OCI-LY7 (cell line): ENCODE measurements at regions not wholly inside any gene's neighbourhood (a gene's known extent, or its start where the extent isn't known, plus 50 kb on each side); places are given as distances from the start of the nearest gene placed in this dataset.

Experiments used
- BruUV-seq: library from RNA; stranded (reverse); fragments of 400-500 nt; replicated peaks from 2 replicates; lab custom pipeline; 2021; lab: Mats Ljungman, UMichigan
- CTCF ChIA-PET: fragments of 300-600 bp; sonication (Branson Sonifier 250); formaldehyde crosslinking; loops from one replicate; lab custom pipeline; 2022; ENCODE audit warnings: antibody characterized with exemption; ENCODE audit not compliant: unreplicated experiment; lab: Charles Lee
- POLR2A ChIA-PET: fragments of 300-600 bp; sonication (Branson Sonifier 250); formaldehyde crosslinking; loops from one replicate; lab custom pipeline; 2022; ENCODE audit warnings: antibody characterized with exemption; lab: Charles Lee
- DNase-seq: peaks from one replicate; pipeline ENCODE4 v3.0.0-alpha.2; 2015; ENCODE audit warnings: low spot score
- H2AFZ ChIP-seq: fragments of 200-600 bp; sonication (generic), shearing (Covaris generic); 2 replicates; pipeline ENCODE4 v1.6.1; 2014; ENCODE audit warnings: mild to moderate bottlenecking, antibody characterized with exemption, low read length, moderate library complexity
- H3K27ac ChIP-seq: fragments of 200-600 bp; sonication (generic); 2 replicates; pipeline ENCODE4 v1.5.1; 2014; ENCODE audit warnings: mixed run types, low read depth, mild to moderate bottlenecking, moderate library complexity, low read length, inconsistent platforms; ENCODE audit not compliant: poor library complexity, severe bottlenecking
- H3K36me3 ChIP-seq: fragments of 200-600 bp; sonication (generic); 2 replicates; pipeline ENCODE4 v1.6.1; 2014; ENCODE audit warnings: mild to moderate bottlenecking, antibody characterized with exemption, low read length, moderate library complexity, mixed read lengths; ENCODE audit not compliant: insufficient read depth
- H3K4me1 ChIP-seq: fragments of 200-600 bp; sonication (generic); 2 replicates; pipeline ENCODE4 v1.5.1; 2014; ENCODE audit warnings: mild to moderate bottlenecking, low read length; ENCODE audit not compliant: insufficient read depth, poor library complexity, severe bottlenecking
- H3K4me2 ChIP-seq: fragments of 200-600 bp; sonication (generic); 2 replicates; pipeline ENCODE4 v1.6.1; 2014; ENCODE audit warnings: mild to moderate bottlenecking, low read length
- H3K4me3 ChIP-seq: fragments of 200-600 bp; sonication (generic); 2 replicates; pipeline ENCODE4 v1.5.1; 2014; ENCODE audit warnings: mild to moderate bottlenecking, low read depth, low read length; ENCODE audit not compliant: poor library complexity, severe bottlenecking
- H3K79me2 ChIP-seq: fragments of 200-600 bp; sonication (generic); 2 replicates; pipeline ENCODE4 v1.6.1; 2016; ENCODE audit warnings: low read depth, mild to moderate bottlenecking, low read length, moderate library complexity, mixed read lengths; ENCODE audit not compliant: insufficient read depth
- H3K9me2 ChIP-seq: fragments of 200-600 bp; sonication (generic); 2 replicates; pipeline ENCODE4 v1.6.1; 2016; ENCODE audit warnings: mild to moderate bottlenecking, low read length, mixed read lengths; ENCODE audit not compliant: insufficient read depth
- H3K9me3 ChIP-seq: fragments of 200-600 bp; sonication (generic); 2 replicates; pipeline ENCODE4 v1.6.1; 2014; ENCODE audit warnings: mild to moderate bottlenecking, mixed run types, low read length, mixed read lengths
- H4K20me1 ChIP-seq: fragments of 200-600 bp; sonication (generic); 2 replicates; pipeline ENCODE4 v1.6.1; 2014; ENCODE audit warnings: mild to moderate bottlenecking, antibody characterized with exemption, low read length, moderate library complexity, mixed read lengths; ENCODE audit not compliant: insufficient read depth
- CTCF ChIP-seq: fragments of 200-600 bp; sonication (generic); conservative IDR thresholded peaks from 2 replicates; pipeline ENCODE4 v1.5.1; 2014; ENCODE audit warnings: mild to moderate bottlenecking, antibody characterized with exemption, low read length, moderate library complexity, mixed read lengths
- EZH2phosphoT487 ChIP-seq: fragments of 200-600 bp; sonication (generic); IDR thresholded peaks from 2 replicates; pipeline ENCODE4 v1.6.1; 2018; ENCODE audit warnings: low read depth, borderline replicate concordance, mild to moderate bottlenecking, mixed run types, antibody characterized with exemption, low read length, moderate library complexity, mixed read lengths
- intact Hi-C: fragments of 100-400 bp; cut with micrococcal nuclease; formaldehyde crosslinking; loops from one replicate; pipeline ENCODE4 v1.10.0; 2022; ENCODE audit not compliant: unreplicated experiment

GRCh38 chr11:109490953-109491635 lies 69.1 kb downstream of the C11orf87 start:
- ChIA-PET CTCF (no interaction called here), POLR2A (no interaction called here)
- H3K9me2 ChIP-seq = no peaks in the 10 kb centered on the region
- H3K9me3 ChIP-seq = no peaks in the 10 kb centered on the region
- no peak overlapping the region for H3K27ac ChIP-seq
- intact Hi-C loops = no loop called here
- H3K79me2 ChIP-seq = no peaks in the 10 kb centered on the region
- no TSS peak for BruUV-seq
- no peaks in the 10 kb centered on the region for H4K20me1 ChIP-seq
- H3K4me3 ChIP-seq = no peak overlapping the region
- no peaks in the 10 kb centered on the region for H3K36me3 ChIP-seq
- no peaks in the 10 kb centered on the region for H3K4me1 ChIP-seq
- no peak for DNase-seq
- TF ChIP-seq CTCF (no peak), EZH2phosphoT487 (no peak)
- H3K4me2 ChIP-seq = no peak overlapping the region
- no peak overlapping the region for H2AFZ ChIP-seq

- no peak for DNase-seq
- H3K79me2 ChIP-seq = no peaks in the 10 kb centered on the region
- BruUV-seq = no TSS peak
- H3K9me3 ChIP-seq = no peaks in the 10 kb centered on the region
- no peaks in the 10 kb centered on the region for H3K36me3 ChIP-seq
- POLR2A ChIA-PET = no interaction called here
- CTCF ChIA-PET = no interaction called here
- H3K9me2 ChIP-seq = no peaks in the 10 kb centered on the region
- intact Hi-C loops = no loop called here
- no peak overlapping the region for H3K27ac ChIP-seq
- no peak overlapping the region for H2AFZ ChIP-seq
- H3K4me1 ChIP-seq = no peaks in the 10 kb centered on the region
- H4K20me1 ChIP-seq = no peaks in the 10 kb centered on the region
- H3K4me3 ChIP-seq = no peak overlapping the region
- TF ChIP-seq CTCF = no peak
- TF ChIP-seq EZH2phosphoT487 = no peak
- no peak overlapping the region for H3K4me2 ChIP-seq
These were observed 84.1 kb downstream of the C11orf87 start for GRCh38 chr11:109506115-109506514.

- Histone ChIP-seq H3K4me3 (no peak overlapping the region), H3K4me2 (no peak overlapping the region), H3K9me2 (no peaks in the 10 kb centered on the region), H3K4me1 (no peaks in the 10 kb centered on the region), H2AFZ (no peak overlapping the region), H3K79me2 (no peaks in the 10 kb centered on the region), H4K20me1 (no peaks in the 10 kb centered on the region), H3K9me3 (no peaks in the 10 kb centered on the region), H3K27ac (no peak overlapping the region), H3K36me3 (no peaks in the 10 kb centered on the region)
- DNase-seq = no peak
- ChIA-PET CTCF (no interaction called here), POLR2A (no interaction called here)
- no TSS peak for BruUV-seq
- intact Hi-C loops = no loop called here
- TF ChIP-seq CTCF (no peak), EZH2phosphoT487 (no peak)
These were observed 85.3 kb downstream of the C11orf87 start for GRCh38 chr11:109507331-109507730.
